ENCODE measurements at regions not wholly inside any gene's neighbourhood (a gene's known extent, or its start where the extent isn't known, plus 50 kb on each side); places are given as distances from the start of the nearest gene placed in this dataset.

DNA sequence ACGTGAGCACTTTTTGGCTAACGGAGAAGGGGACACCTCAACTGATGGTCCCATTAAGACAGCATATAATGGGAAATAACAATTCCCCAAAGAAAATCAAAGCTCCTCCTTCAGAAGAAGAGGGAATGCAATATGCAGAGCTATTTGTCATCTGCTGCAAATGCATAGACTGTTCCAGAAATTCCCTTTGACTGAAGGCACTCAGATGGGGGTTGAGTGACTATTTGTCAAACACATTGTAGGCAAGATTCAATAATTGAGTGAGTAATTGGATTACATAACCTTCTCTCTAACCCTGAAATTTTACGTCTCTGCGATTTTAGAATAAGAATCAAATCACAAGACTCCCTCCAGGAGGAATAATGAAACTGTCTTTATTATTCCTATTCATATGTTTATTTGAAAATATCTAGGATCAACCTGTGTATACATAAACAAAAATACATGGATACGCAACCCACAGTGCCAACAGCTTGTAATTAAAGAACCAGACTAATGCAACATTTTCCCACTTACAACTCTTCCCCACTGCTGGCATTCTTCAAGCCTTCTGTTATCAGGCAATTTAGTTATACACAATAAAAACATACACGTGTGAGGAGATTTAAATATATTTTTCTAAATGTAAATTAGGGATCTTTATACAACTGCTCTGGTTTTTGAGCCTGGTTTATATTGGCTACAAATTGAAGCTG lies 256.6 kb downstream of the GBA3 start:
- TF ChIP-seq POLR2AphosphoS5 (IDR thresholded peaks at IDR 0.05; ENCODE audit: low read depth, low read length) (no peak), POLR2A (IDR thresholded peaks at IDR 0.05; ENCODE audit: low read depth, low read length) (no peak), SPI1 (IDR thresholded peaks at IDR 0.05; ENCODE audit: low read depth, low read length) (no peak)

Measured in GM12891 (cell line).